ENCODE measurements at regions not wholly inside any gene's neighbourhood (a gene's known extent, or its start where the extent isn't known, plus 50 kb on each side); places are given as distances from the start of the nearest gene placed in this dataset.
"Not testable (repeated sequence)": the region's sequence is repeated elsewhere in the genome, so short reads cannot be mapped to it uniquely, and the experiment has no call there.

DNA sequence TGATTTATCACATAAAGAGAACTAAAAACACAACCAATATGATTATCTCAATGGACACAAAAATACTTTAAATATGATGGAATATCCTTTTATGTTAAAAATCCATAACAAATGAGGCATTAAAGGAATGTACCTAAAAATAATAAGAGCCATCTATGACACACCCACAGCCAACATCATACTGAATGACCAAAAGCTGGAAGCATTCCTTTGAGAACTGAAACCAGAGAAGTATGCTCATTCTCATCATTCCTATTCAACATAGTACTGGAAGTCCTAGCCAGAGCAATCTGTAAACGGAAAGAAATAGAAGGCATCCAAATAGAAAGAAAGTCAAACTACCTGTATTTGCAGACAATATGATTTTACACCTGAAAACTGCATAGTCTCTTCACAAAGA lies 671.0 kb downstream of the SLITRK1 start:
- no peak for DNase-seq

DNA sequence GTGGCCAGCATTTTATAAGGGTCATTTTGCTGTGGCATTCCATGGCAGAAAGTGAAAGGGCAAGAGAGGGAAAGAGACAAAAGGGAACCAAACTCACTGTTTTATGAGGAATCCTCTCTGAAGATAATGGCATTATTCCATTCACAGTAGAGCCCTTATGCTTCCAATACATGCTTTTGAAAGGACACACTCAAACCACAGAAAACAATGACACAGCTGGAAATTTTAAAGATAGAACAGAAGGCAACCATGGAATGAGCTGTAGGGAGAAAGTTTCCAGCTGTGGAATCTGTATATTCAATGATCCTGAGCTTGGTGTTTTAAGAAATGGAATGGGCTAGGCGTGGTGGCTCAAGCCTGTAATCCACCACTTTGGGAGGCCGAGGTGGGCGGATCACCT lies 677.4 kb downstream of the SLITRK1 start:
- no peak for DNase-seq

DNA sequence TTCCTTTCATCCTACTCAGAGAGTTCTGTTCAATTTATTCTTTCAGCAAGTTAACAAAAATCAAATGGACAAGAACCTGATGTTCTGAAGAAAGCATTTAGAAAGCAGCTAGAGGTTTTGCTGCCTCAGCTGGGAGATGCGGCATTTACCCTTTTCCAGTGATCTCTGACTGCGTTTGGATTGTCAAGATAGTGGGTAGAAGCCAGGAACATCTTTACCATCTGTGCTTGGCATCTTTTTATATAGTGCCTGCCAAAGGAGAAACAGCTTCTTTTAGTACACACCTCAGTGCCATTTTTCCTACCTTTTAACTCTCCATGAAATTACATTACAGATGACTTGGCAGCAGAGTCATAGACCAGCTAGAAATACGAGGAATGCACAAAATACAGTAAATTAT lies 680.8 kb downstream of the SLITRK1 start:
- DNase-seq, result no peak

DNA sequence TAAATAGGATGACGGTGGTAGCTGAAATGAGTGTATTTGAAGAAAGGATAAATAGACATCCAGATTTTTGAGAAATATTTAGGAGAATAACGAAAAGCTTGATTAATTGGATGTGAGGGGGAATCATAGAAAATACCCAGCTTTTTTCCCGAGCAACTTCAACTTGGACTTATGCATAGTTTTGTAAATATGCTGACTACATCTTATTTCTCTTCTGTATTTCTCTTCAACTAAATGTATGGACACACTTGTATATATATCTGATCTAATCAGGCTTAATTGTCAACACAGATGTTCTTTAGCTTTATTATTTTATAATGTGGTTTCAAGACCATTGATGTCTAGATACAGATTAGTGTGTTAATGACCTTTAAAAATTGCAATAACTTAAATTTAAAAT lies 685.0 kb downstream of the SLITRK1 start:
- no peak for DNase-seq

DNA sequence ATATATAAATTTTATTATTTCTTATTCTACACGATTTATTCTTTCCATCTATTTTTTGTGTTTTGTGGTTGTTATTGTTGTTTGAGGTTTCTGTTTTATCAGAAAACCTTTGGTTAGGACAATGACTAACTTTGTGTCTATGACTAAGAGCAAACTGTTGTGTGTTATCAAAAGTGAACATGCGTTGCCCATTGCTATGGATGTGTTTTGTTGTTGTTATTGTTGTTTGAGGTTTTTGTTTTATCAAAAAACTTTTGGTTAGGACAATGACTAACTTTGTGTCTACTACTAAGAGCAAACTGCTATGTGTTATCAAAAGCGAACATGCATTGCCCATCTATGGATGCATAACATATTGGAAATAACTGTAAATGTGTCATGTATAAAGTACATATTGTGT lies 692.3 kb downstream of the SLITRK1 start:
- DNase-seq, result no peak

DNA sequence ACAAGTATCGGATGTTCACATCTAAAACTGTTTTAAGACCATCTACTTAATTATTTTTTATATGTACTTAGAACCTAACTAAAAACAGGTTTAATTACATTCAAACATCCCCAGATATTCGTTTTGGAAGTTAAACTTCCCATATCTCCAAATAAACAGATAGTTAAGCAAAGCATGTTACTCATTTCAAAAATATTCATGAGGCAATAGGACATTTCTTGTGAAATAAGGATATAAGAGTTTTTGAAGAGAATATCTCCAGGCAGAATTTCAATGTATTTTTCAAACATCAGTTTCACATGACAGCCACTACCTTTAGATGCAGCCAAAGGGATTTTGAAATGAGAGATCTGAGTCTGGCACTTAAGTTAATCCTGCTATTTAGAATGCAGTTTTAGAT lies 697.5 kb downstream of the SLITRK1 start:
- no peak for DNase-seq

DNA sequence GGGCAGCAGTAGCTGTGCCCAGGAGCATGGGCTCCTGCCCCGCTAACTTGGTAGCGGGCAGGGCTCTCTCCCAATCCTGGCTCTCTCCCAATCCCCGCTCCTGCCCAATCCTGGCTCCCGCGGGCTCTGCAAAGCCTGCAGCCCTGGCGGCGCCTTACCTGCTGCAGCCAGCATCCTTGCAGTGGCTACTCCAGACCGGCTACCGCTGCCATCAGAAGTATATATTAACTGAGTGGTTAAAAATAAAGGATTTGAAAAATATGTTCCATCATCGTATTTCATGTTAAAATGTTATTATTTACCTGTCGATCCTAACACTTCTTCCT lies 698.2 kb downstream of the SLITRK1 start:
- DNase-seq, result no peak

DNA sequence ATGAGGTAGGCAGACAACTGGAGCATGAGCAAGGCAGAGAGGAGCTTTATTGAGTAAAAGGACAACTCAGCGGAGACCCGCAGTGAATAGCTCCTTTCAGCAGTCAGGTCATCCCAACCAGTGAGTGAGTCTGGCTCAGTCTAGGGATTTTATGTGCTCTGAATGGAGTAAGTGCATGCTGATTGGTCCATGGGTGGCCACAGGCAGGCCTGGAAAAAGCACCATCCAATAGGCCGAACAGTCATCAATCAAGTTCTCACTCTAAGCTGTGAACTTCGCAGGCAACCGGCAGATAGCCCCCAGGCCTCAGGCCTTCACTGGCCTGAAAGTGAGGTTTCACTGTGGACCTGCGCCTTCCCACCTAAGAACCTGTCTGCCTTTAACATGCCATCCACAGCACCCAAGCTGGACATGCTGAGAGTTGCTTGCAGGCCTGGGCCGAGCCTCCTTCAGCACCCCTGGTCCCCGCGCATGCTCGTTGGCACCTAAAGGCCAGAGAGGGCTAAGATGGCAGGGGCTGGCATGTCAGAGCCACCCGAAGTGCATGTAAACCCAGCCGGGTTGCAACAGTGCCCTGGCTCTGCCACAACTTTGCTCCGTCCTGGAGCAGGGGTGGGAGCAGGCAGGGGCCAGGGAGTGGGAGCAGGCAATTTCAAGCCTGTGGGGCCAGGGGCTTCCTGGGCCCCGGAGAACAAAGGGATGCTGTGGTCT lies 698.7 kb downstream of the SLITRK1 start:
- no peak for DNase-seq

DNA sequence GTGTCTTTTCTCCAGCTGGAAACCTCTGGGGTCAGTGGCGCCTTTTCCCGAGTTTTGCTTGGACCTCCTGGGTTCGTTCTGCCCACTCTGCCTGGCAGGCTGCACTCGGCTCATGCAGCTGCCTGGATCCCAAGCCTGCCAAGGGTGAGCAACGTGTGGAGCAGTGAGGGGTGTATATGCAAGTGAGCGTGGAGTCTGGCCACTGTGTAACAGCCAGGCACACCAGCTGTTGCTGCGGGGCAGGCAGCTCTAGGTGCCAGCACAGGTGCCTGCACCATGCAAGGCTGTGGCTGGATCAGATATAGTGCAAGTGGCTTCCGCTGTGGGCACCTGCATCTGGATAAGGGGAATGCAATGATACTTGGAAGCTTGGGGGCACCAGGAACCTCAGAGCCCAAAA lies 699.4 kb downstream of the SLITRK1 start:
- DNase-seq, result no peak

DNA sequence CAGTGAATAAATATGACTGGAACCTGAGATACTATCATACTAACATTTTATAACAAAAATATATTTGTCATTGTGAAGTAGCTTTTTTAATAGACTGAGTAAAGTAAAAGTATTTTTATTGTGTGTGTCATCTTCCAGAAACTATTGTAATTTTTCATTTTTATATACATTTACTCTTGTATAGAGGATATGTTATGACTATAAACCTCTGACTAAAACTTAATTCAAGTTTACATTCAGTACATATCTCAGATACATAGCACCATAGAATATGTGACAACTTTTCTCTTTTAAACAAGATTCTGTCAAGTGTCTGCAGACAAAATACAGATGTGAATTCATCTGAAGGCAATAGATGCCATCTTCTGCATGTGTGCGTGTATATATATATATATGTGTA lies 704.3 kb downstream of the SLITRK1 start:
- DNase-seq, result no peak

DNA sequence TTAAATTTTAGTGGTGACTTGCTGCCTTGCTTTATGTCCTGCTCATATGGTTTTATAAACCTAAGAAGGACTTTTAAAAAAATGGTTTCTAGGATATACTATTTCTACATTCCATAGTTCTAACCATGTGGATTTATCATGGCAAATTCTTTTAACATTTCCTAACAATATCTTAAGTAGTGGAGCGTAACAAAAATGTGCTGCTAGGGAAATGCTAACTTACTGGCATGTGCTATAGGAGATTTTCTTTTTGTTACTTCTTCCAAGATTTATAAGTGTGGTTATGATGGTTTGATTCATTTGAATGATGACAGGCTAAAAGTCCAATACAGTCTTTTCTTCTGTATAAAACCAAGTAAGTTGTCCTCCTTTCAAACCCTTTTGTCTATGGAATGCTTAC lies 713.7 kb downstream of the SLITRK1 start:
- no peak for DNase-seq

DNA sequence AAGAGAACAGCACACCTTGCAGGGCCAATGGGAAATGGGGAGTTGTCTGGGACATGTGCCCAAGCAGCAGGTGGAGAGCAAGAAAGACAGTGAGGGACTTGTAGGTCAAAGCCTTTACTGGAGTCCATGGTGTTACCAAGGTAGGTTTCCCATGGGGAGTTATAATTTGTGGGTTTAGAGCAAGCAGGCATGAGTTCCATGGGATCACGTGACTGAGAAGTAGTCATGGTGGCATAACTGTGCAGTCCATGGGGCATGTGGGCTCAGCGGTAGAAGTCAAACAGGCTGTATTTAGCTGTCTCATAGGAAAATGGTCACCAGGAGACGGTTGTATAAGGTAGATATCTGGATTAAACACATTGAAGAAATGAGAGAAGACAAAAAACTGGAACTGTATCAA lies 715.1 kb downstream of the SLITRK1 start:
- DNase-seq, result no peak

DNA sequence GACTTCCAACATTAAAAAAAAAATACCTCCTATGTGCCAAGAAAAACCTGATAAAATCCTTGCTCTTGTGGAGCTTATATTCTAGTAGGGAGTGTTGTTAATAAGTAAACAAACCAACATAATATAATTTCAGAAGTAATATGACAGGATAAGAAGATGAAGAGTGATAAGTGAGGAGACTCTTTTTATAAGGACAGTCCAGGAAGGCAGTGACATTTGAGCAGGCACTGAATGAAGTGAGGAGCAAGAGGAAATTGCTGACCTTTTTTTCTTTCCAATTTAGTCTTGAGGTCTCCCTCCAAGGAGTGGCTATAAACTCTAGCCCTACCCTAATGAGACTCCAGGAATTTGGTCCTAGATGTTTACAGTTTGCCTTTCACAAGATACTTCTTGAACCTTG lies 715.7 kb downstream of the SLITRK1 start:
- no peak for DNase-seq

DNA sequence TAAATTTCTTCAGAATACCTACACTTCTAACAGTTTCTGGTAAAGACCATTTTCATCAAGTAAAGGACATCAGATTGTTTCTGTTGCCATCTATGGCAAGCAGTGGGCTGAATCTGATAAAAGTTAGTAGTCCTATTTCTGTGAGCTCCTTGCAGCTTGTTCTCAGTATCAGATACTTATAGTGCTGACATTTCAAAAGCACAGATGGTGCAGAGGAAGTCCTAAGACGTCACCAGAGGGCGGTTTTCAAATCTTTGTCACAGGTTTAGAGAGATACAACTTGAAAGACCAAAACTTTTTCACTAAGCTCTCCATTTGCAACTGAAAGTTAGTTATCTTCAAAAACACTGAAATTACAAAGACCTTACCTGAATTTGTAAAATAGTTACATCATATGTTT lies 719.8 kb downstream of the SLITRK1 start:
- DNase-seq, result no peak

DNA sequence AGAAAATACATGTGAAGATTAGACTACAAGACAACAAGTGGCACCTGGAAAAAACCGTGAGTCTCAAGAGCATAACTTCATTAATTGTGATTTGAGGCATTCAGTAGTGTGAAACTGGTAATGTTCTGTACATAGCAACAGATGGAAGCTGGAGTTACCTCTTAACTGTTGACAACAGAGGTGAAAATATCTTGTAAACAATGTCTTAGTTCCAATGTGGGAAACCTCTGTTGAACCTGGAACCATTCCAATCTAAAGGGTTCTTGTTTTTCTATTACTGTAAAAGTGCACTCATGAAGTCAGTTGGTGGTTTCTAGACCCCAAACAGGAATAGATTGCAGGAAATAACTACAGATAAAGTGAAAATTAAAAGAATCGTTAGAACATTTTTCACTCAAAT lies 728.4 kb downstream of the SLITRK1 start:
- DNase-seq, result no peak

DNA sequence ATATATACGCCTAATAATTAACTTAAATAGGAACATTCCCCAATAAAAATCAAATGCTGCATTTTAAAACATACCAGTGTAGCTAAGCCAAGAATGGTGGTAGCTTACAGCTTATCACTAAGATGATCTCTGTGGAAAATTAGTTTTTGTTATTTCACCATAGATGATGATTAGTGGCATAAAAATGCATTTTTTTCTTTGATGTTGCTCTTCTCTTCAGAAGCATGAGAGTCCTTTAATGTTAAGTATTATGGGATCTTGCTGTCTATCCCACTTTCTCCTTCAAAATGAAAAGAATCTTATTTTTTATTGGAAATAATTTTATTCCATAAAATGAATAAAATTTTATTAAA lies 731.0 kb downstream of the SLITRK1 start:
- no peak for DNase-seq

DNA sequence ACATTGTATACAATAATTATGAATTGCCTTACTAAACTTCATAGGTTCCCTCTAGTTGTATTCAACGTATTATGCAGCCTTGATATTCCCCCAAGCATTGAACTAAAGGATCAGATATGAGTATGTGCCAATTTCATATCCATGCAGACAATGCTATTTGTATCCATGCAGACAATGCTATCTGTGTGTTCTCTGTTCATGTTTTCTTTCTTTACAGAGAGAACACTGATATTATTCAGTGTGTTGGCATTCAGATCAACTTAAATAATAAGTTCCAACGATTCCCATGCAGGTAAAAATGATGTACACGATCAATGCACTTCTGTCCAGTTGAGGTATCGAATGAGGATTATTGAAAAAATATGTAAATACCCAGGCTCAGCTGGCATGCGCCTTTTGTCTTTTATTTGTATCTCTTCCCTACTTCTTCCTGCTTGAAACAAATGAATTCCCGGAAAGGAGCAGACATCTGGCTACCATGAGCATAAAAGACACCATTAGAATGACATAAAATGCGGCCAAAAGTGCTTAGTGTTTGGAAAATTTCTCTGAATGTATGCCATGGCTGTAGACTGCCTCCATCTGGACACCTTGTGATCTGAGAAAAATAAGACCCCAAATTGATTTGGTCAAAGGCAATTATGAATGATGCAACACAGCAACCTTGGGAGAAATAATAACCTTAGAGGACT lies 731.5 kb downstream of the SLITRK1 start:
- no peak for DNase-seq

DNA sequence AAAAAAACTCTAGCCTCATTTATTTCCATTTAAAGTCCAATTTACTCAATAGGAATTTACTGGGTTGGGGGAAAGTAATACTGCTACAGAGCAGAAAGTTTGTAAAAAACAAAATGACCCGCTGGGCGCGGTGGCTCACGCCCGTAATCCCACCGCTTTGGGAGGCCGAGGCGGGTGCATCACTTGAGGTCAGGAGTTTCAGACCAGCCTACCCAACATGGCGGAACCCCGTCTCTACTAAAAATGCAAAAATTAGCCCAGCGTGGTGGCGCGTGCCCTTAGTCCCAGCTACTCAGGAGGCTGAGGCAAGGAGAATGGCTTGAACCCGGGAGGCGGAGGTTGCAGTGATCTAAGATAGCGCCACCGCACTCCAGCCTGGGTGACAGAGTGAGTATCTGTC lies 745.6 kb downstream of the SLITRK1 start:
- no peak for DNase-seq

DNA sequence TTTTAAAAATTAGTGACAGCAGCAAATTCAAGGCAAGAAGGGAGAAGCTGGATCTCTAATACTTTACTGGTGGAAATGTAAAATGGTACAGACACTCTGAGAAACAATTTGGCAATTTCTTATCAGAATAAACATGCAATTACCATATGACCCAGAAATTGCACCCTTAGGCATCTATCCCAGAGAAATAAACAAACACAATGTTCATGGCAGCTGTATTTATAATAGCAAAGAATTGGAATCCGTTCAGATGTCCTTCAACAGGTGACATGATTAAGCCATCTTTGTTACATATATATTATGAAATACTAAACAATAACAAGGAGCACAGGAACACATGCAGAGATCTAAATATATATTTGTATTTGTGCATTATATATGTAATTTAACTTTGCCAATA lies 756.5 kb downstream of the SLITRK1 start:
- DNase-seq, result no peak

DNA sequence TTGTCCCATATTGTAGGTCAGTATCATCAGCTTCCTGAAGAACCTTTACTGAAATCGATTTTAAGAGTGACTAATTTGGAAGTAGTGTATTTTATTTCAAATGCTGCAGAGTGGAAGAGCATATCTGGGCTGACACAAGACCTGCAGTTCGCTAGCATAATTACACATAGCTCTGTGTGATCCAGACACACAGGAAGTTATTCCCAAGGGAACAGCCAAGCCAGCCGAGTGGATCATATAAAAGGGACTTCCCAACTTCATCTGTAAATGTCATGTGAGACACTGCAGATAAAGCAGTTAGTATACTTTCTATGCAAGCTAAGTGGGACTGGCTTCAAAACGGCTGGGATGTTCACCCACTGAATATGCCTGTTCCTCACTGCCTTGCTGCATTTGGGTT lies 760.4 kb downstream of the SLITRK1 start:
- DNase-seq, result no peak

DNA sequence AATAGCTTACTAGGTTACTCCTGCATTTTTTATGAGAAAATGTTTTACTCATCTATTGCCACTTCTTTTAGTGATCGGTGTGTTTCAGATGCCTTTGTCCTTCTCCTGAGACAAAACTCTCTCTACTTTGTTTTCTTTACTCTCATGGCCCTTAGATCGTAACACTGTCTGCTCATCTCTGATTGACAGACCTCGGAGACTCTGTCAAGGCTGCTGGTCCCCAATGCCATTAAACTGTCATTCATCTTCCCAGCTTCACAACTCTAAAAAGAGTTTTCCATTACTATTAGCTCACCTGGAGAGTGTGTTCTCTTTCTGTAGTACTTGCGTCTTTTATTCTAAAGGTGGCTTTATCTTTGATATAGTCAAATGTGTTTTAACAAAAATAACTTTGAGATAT lies 765.2 kb downstream of the SLITRK1 start:
- no peak for DNase-seq

DNA sequence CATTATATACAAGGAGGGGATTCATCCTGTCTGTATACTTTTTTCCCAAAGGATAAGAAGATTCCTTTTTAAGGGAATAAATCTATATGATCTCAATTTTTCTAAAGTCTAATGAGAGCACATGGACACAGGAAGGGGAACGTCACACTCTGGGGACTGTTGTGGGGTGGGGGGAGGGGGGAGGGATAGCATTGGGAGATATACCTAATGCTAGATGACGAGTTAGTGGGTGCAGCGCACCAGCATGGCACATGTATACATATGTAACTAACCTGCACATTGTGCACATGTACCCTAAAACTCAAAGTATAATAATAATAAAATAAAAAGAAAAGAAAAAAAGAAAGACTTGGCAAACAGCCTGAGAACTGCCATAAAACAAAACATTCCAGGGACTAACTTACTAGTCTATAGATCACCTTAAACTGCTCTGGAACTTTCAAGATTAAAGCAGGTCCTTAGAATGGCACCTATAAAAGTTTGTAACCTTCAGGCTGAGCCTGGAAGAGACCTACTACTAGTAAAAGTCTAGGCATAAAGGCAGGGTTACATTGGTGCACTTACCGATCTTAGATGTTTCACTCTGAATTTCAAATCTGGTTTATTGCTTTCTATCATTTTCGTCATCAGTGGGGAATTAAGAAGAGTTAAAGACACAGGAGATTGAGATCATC lies 780.6 kb downstream of the SLITRK1 start:
- DNase-seq, result not testable (repeated sequence)

DNA sequence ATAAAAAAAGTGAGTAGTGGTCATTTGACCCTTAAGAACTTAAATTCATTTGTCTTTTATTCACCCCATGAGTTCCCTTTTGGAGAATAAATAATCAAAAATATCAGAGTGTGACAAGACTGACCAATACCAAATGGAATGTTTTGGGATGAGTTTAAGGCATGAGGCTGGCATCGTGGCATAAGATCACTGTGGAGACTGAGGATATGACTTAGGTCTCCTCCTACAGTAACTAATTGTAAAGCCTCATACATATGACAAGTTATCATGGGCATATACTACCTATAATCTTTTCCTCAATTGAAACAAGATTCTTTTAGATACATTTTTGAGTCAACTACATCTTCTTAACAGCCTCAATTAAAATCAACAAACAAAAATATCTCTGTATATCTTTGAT lies 782.0 kb downstream of the SLITRK1 start:
- no peak for DNase-seq

DNA sequence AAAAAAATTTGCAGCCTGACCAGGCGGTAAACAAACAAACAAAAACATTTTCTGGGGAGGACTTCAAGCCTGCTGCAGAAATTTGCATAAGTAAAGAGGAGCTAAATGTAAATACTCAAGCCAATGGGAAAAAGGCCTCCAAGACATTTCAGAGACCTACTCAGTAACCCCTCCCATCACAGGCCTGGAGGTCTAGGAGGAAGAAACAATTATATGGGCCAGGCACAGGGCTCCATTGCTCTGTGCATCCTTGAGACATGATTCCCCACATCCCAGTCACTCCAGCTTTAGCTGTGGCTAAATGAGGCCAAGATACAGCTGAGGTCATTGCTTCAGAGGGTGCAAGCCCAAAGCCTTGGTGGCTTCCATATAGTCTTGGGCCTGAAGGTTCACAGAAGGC lies 793.4 kb downstream of the SLITRK1 start:
- DNase-seq, result no peak

DNA sequence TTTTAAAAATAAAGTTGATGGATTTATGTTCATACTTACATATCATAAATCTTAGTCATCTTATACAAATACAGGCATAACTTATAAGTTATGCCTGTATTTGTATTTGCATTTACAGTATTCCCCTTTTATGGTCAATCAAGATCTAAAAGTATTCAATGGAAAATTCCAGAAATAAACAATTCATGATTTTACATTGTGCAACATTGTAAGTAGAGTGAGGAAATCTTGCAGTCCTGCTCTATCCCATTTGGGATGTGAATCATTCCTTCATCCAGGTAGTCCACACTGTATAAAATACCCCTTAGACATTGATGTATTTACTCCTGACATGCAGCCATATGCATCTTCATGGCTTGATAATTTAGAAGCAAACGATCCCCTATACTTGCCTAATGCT lies 795.3 kb downstream of the SLITRK1 start:
- no peak for DNase-seq

Measured in stimulated activated CD4-positive, alpha-beta T cell treated with anti-CD3 and anti-CD28 coated beads, Interleukin-4, amount 100 ng/mL, for 24 hours (primary cell).